H9 (cell line): ENCODE measurements at regions not wholly inside any gene's neighbourhood (a gene's known extent, or its start where the extent isn't known, plus 50 kb on each side); places are given as distances from the start of the nearest gene placed in this dataset.

Source experiments
- DNase-seq: peaks from one replicate; pipeline ENCODE4 v3.0.0-alpha.2; 2017
- H2AFZ ChIP-seq: one replicate; pipeline ENCODE4 v1.6.1; 2013; ENCODE audit warnings: mild to moderate bottlenecking, low read length, control low read depth, moderate library complexity
- H2AK5ac ChIP-seq: 2 replicates; pipeline ENCODE4 v1.6.1; 2013; ENCODE audit warnings: low read length, control low read depth, mixed read lengths; ENCODE audit not compliant: insufficient read length
- H2BK120ac ChIP-seq: one replicate; pipeline ENCODE4 v1.6.1; 2013; ENCODE audit warnings: low read depth, mild to moderate bottlenecking, low read length, control low read depth, inconsistent platforms; ENCODE audit not compliant: poor library complexity, severe bottlenecking
- H2BK12ac ChIP-seq: 2 replicates; pipeline ENCODE4 v1.6.1; 2013; ENCODE audit warnings: low read length, control low read depth, mixed read lengths, low read depth; ENCODE audit not compliant: insufficient read length
- H2BK15ac ChIP-seq: 2 replicates; pipeline ENCODE4 v1.6.1; 2013; ENCODE audit warnings: low read depth, low read length, control low read depth
- H2BK20ac ChIP-seq: one replicate; pipeline ENCODE4 v1.6.1; 2013; ENCODE audit warnings: low read depth, mild to moderate bottlenecking, low read length, control low read depth, inconsistent platforms; ENCODE audit not compliant: poor library complexity, severe bottlenecking
- H2BK5ac ChIP-seq: 2 replicates; pipeline ENCODE4 v1.6.1; 2013; ENCODE audit warnings: low read length, control low read depth, mixed read lengths; ENCODE audit not compliant: insufficient read length
- H3K14ac ChIP-seq: 2 replicates; pipeline ENCODE4 v1.6.1; 2013; ENCODE audit warnings: low read length, control low read depth; ENCODE audit not compliant: insufficient read depth
- H3K18ac ChIP-seq: 2 replicates; pipeline ENCODE4 v1.6.1; 2013; ENCODE audit warnings: low read depth, mild to moderate bottlenecking, mixed read lengths, low read length, control low read depth; ENCODE audit not compliant: insufficient read length
- H3K23ac ChIP-seq: 2 replicates; pipeline ENCODE4 v1.6.1; 2013; ENCODE audit warnings: low read length, control low read depth, mixed read lengths, low read depth; ENCODE audit not compliant: insufficient read length
- H3K23me2 ChIP-seq: 2 replicates; pipeline ENCODE4 v1.6.1; 2013; ENCODE audit warnings: low read depth, mild to moderate bottlenecking, mixed read lengths, low read length, control low read depth; ENCODE audit not compliant: insufficient read length, poor library complexity, severe bottlenecking
- H3K27ac ChIP-seq: 2 replicates; pipeline ENCODE4 v1.5.1; 2013; ENCODE audit warnings: low read length, control low read depth, mixed read lengths, low read depth; ENCODE audit not compliant: insufficient read length
- H3K27me3 ChIP-seq: 2 replicates; pipeline ENCODE4 v1.6.1; 2013; ENCODE audit warnings: low read length, control low read depth, inconsistent platforms; ENCODE audit not compliant: insufficient read depth
- H3K4ac ChIP-seq: 2 replicates; pipeline ENCODE4 v1.6.1; 2013; ENCODE audit warnings: low read depth, mild to moderate bottlenecking, control low read depth, inconsistent platforms, low read length, moderate library complexity
- H3K4me1 ChIP-seq: 2 replicates; pipeline ENCODE4 v1.6.1; 2013; ENCODE audit warnings: low read length, control low read depth, inconsistent platforms; ENCODE audit not compliant: insufficient read depth
- H3K4me2 ChIP-seq: 2 replicates; pipeline ENCODE4 v1.6.1; 2013; ENCODE audit warnings: low read length, control low read depth, mixed read lengths; ENCODE audit not compliant: insufficient read length, insufficient read depth
- H3K56ac ChIP-seq: 2 replicates; pipeline ENCODE4 v1.6.1; 2013; ENCODE audit warnings: low read depth, mild to moderate bottlenecking, mixed read lengths, low read length, control low read depth; ENCODE audit not compliant: insufficient read length
- H3K79me1 ChIP-seq: 2 replicates; pipeline ENCODE4 v1.6.1; 2013; ENCODE audit warnings: low read depth, mild to moderate bottlenecking, moderate library complexity, low read length, control low read depth, inconsistent platforms; ENCODE audit not compliant: insufficient read depth, poor library complexity, severe bottlenecking
- H3K79me2 ChIP-seq: 2 replicates; pipeline ENCODE4 v1.6.1; 2013; ENCODE audit warnings: low read length, control low read depth, inconsistent platforms; ENCODE audit not compliant: insufficient read depth
- H3K9ac ChIP-seq: 2 replicates; pipeline ENCODE4 v1.6.1; 2013; ENCODE audit warnings: low read length, control low read depth, mixed read lengths; ENCODE audit not compliant: insufficient read length; ENCODE audit errors: extremely low read depth
- H3K9me3 ChIP-seq: one replicate; pipeline ENCODE4 v1.6.1; 2013; ENCODE audit warnings: low read depth, low read length, inconsistent platforms; ENCODE audit not compliant: control insufficient read depth
- H3T11ph ChIP-seq: one replicate; pipeline ENCODE4 v1.6.1; 2013; ENCODE audit warnings: mild to moderate bottlenecking, low read length, control low read depth, inconsistent platforms
- H4K20me1 ChIP-seq: one replicate; pipeline ENCODE4 v1.6.1; 2013; ENCODE audit not compliant: control insufficient read depth, insufficient read length, insufficient read depth
- H4K5ac ChIP-seq: 2 replicates; pipeline ENCODE4 v1.6.1; 2013; ENCODE audit warnings: low read depth, mild to moderate bottlenecking, mixed read lengths, low read length, control low read depth; ENCODE audit not compliant: insufficient read length
- H4K8ac ChIP-seq: replicated peaks from 2 replicates; pipeline ENCODE4 v1.6.1; 2013; ENCODE audit warnings: low read length, control low read depth, mixed read lengths, low read depth; ENCODE audit not compliant: insufficient read length
- H4K91ac ChIP-seq: 2 replicates; pipeline ENCODE4 v1.6.1; 2013; ENCODE audit warnings: low read depth, mild to moderate bottlenecking, moderate library complexity, mixed read lengths, low read length, control low read depth; ENCODE audit not compliant: insufficient read length
- H3K27ac Mint-ChIP-seq, 3 experiments: 2 replicates in 2 of 3; 3 replicates in 1 of 3; pipeline ENCODE4 v1.8.0; 2020 to 2021; ENCODE audit warnings: mixed read lengths in 3 of 3, mild to moderate bottlenecking in 1 of 3, moderate library complexity in 1 of 3
- H3K27me3 Mint-ChIP-seq: 2 replicates; pipeline ENCODE4 v1.8.0; 2021; ENCODE audit warnings: low read depth, mild to moderate bottlenecking, moderate library complexity, mixed read lengths
- H3K36me3 Mint-ChIP-seq, 3 experiments: 2 replicates in 2 of 3; 3 replicates in 1 of 3; pipeline ENCODE4 v1.8.0; 2020 to 2021; ENCODE audit warnings: low read depth in 3 of 3, mixed read lengths in 3 of 3; ENCODE audit not compliant: insufficient read depth in 1 of 3
- H3K4me1 Mint-ChIP-seq, 2 experiments: 2 replicates each; pipeline ENCODE4 v1.8.0; 2020; ENCODE audit warnings: mixed read lengths in 2 of 2
- H3K4me3 Mint-ChIP-seq, 2 experiments: 2 replicates in 1 of 2; 3 replicates in 1 of 2; pipeline ENCODE4 v1.8.0; 2020 to 2021; ENCODE audit warnings: mild to moderate bottlenecking in 2 of 2, mixed read lengths in 2 of 2, moderate library complexity in 1 of 2
- H3K9me3 Mint-ChIP-seq, 2 experiments: 2 replicates in 1 of 2; 3 replicates in 1 of 2; pipeline ENCODE4 v1.8.0; 2020; ENCODE audit warnings: mild to moderate bottlenecking in 2 of 2, mixed read lengths in 2 of 2, moderate library complexity in 1 of 2
- WGBS: extraction: QIAGEN DNeasy Blood & Tissue Kit; methylation state at CpG from one replicate; pipeline ENCODE4 v1.1.7; 2013; ENCODE audit warnings: missing lambda C conversion rate, low lambda C conversion rate, mixed read lengths; ENCODE audit not compliant: insufficient read length; ENCODE audit errors: extremely low coverage; 5-methylcytosine and 5-hydroxymethylcytosine counted together
- TF ChIP-seq, protein P1 (sequence below): fragments of 200-600 bp; sonication (generic); conservative IDR thresholded peaks from 3 replicates; pipeline ENCODE4 v1.8.0; 2021; ENCODE audit warnings: antibody characterized with exemption, mild to moderate bottlenecking

DNA sequence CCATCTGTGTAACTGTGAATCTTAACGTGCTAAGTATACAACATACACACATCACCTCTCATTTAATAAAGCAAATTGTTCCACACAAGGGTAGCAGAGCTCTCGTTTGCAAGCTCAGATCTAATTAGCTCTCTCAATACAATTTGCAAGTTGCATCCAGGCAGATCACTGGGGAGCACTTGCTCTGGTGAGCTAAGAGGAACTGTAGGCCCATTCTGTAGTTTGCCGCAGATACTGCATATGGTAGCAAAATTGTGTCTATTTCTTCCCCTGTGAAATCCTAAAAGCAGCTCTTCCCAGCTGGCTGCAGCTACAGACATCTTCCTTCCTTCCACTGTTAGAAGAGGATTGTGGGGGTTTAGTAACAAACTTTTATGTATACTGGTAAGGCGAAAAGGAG lies 288.7 kb upstream of the ADAMTS9 start:
- Histone ChIP-seq H3K9ac (no peak overlapping the region), H2AFZ (no peak overlapping the region), H4K91ac (no peak overlapping the region), H3K27me3 (no peaks in the 10 kb centered on the region), H4K8ac (no peak overlapping the region), H3K18ac (no peak overlapping the region), H4K5ac (no peak overlapping the region), H3K79me1 (no peaks in the 10 kb centered on the region), H3K27ac (no peak overlapping the region), H2BK12ac (no peak overlapping the region), H3K9me3 (no peaks in the 10 kb centered on the region), H3K23ac (no peak overlapping the region), H3T11ph (no peak overlapping the region), H2BK15ac (no peak overlapping the region), H2AK5ac (no peak overlapping the region), H2BK5ac (no peak overlapping the region), H3K23me2 (no peaks in the 10 kb centered on the region), H3K4me1 (no peaks in the 10 kb centered on the region), H2BK20ac (no peak overlapping the region), H3K56ac (no peak overlapping the region), H3K4me2 (no peak overlapping the region), H2BK120ac (no peak overlapping the region), H4K20me1 (no peaks in the 10 kb centered on the region), H3K79me2 (no peaks in the 10 kb centered on the region), H3K14ac (no peak overlapping the region), H3K4ac (no peak overlapping the region)
- DNase-seq = no peak
- H3K27me3 Mint-ChIP-seq = no peaks in the 10 kb centered on the region; the same call in 1 of the 2 replicates
- no peaks in the 10 kb centered on the region for H3K36me3 Mint-ChIP-seq
- no peaks in the 10 kb centered on the region for H3K9me3 Mint-ChIP-seq
- TF ChIP-seq, protein P1, sequence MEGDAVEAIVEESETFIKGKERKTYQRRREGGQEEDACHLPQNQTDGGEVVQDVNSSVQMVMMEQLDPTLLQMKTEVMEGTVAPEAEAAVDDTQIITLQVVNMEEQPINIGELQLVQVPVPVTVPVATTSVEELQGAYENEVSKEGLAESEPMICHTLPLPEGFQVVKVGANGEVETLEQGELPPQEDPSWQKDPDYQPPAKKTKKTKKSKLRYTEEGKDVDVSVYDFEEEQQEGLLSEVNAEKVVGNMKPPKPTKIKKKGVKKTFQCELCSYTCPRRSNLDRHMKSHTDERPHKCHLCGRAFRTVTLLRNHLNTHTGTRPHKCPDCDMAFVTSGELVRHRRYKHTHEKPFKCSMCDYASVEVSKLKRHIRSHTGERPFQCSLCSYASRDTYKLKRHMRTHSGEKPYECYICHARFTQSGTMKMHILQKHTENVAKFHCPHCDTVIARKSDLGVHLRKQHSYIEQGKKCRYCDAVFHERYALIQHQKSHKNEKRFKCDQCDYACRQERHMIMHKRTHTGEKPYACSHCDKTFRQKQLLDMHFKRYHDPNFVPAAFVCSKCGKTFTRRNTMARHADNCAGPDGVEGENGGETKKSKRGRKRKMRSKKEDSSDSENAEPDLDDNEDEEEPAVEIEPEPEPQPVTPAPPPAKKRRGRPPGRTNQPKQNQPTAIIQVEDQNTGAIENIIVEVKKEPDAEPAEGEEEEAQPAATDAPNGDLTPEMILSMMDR = no peak
- no CpG with 5 or more reads among the region's 4 CpGs for WGBS
- H3K27ac Mint-ChIP-seq = no peak overlapping the region
- no peak overlapping the region for H3K4me3 Mint-ChIP-seq
- peaks cover 4 to 10% of the 10 kb centered on the region in 2 experiments; a peak in 1 of 4 replicates for H3K4me1 Mint-ChIP-seq
